ENCODE measurements at regions not wholly inside any gene's neighbourhood (a gene's known extent, or its start where the extent isn't known, plus 50 kb on each side); places are given as distances from the start of the nearest gene placed in this dataset.
"Not testable (repeated sequence)": the region's sequence is repeated elsewhere in the genome, so short reads cannot be mapped to it uniquely, and the experiment has no call there.

GRCh38 chr2:89160306-89160705 is 468.8 kb downstream of the RPIA start:
- H3K27me3 Mint-ChIP-seq (ENCODE audit: insufficient read depth, unreplicated experiment); CTCF ChIA-PET; H3K36me3 ChIP-seq (ENCODE audit: control insufficient read depth, insufficient read depth, low read length); H3K27ac Mint-ChIP-seq (ENCODE audit: unreplicated experiment); DNase-seq; H3K4me3 Mint-ChIP-seq (ENCODE audit: unreplicated experiment); POLR2A ChIA-PET; H3K9me3 Mint-ChIP-seq (ENCODE audit: unreplicated experiment); intact Hi-C loops (cut with micrococcal nuclease; ENCODE audit: unreplicated experiment); H3K4me1 ChIP-seq; H3K4me1 Mint-ChIP-seq (ENCODE audit: low read depth, unreplicated experiment); BruUV-seq (replicated peaks); H3K27me3 ChIP-seq (replicated peaks; ENCODE audit: control insufficient read depth, insufficient read depth, low read length); H3K4me3 ChIP-seq (ENCODE audit: low read depth, low read length); H3K9me3 ChIP-seq; H3K36me3 Mint-ChIP-seq (ENCODE audit: insufficient read depth, unreplicated experiment): not testable (repeated sequence)
- peak in 1 of 2 experiments; percentile 5 for TF ChIP-seq CTCF (IDR thresholded peaks at IDR 0.05; ENCODE audit: insufficient read depth in 1 of 2, low read depth in 1 of 2, low read length in 1 of 2, severe bottlenecking in 1 of 2, unreplicated experiment in 1 of 2)

- H3K27me3 ChIP-seq (replicated peaks; ENCODE audit: control insufficient read depth, insufficient read depth, low read length); H3K27me3 Mint-ChIP-seq (ENCODE audit: insufficient read depth, unreplicated experiment); H3K36me3 ChIP-seq (ENCODE audit: control insufficient read depth, insufficient read depth, low read length); BruUV-seq (replicated peaks); H3K9me3 ChIP-seq; H3K4me1 ChIP-seq; H3K9me3 Mint-ChIP-seq (ENCODE audit: unreplicated experiment); H3K27ac Mint-ChIP-seq (ENCODE audit: unreplicated experiment); H3K4me1 Mint-ChIP-seq (ENCODE audit: low read depth, unreplicated experiment); CTCF ChIA-PET; H3K36me3 Mint-ChIP-seq (ENCODE audit: insufficient read depth, unreplicated experiment); intact Hi-C loops (cut with micrococcal nuclease; ENCODE audit: unreplicated experiment); POLR2A ChIA-PET; H3K4me3 ChIP-seq (ENCODE audit: low read depth, low read length); H3K4me3 Mint-ChIP-seq (ENCODE audit: unreplicated experiment); DNase-seq: not testable (repeated sequence)
These were observed 470.2 kb downstream of the RPIA start for GRCh38 chr2:89161626-89162025.

- BruUV-seq (replicated peaks); H3K4me3 ChIP-seq (ENCODE audit: low read depth, low read length); H3K4me1 Mint-ChIP-seq (ENCODE audit: low read depth, unreplicated experiment); H3K27me3 ChIP-seq (replicated peaks; ENCODE audit: control insufficient read depth, insufficient read depth, low read length); POLR2A ChIA-PET; H3K27ac Mint-ChIP-seq (ENCODE audit: unreplicated experiment); H3K9me3 ChIP-seq; H3K36me3 ChIP-seq (ENCODE audit: control insufficient read depth, insufficient read depth, low read length); H3K4me1 ChIP-seq; H3K9me3 Mint-ChIP-seq (ENCODE audit: unreplicated experiment); H3K36me3 Mint-ChIP-seq (ENCODE audit: insufficient read depth, unreplicated experiment); DNase-seq; H3K27me3 Mint-ChIP-seq (ENCODE audit: insufficient read depth, unreplicated experiment); CTCF ChIA-PET; intact Hi-C loops (cut with micrococcal nuclease; ENCODE audit: unreplicated experiment); H3K4me3 Mint-ChIP-seq (ENCODE audit: unreplicated experiment): not testable (repeated sequence)
These were observed 479.2 kb downstream of the RPIA start for GRCh38 chr2:89170506-89171173.

GRCh38 chr2:89171174-89171519 is 479.7 kb downstream of the RPIA start:
- H3K27ac Mint-ChIP-seq (ENCODE audit: unreplicated experiment); H3K4me3 ChIP-seq (ENCODE audit: low read depth, low read length); POLR2A ChIA-PET; DNase-seq; H3K36me3 Mint-ChIP-seq (ENCODE audit: insufficient read depth, unreplicated experiment); H3K4me3 Mint-ChIP-seq (ENCODE audit: unreplicated experiment); H3K36me3 ChIP-seq (ENCODE audit: control insufficient read depth, insufficient read depth, low read length); H3K27me3 Mint-ChIP-seq (ENCODE audit: insufficient read depth, unreplicated experiment); H3K9me3 ChIP-seq; H3K9me3 Mint-ChIP-seq (ENCODE audit: unreplicated experiment); H3K4me1 Mint-ChIP-seq (ENCODE audit: low read depth, unreplicated experiment); H3K27me3 ChIP-seq (replicated peaks; ENCODE audit: control insufficient read depth, insufficient read depth, low read length); intact Hi-C loops (cut with micrococcal nuclease; ENCODE audit: unreplicated experiment); CTCF ChIA-PET; BruUV-seq (replicated peaks); H3K4me1 ChIP-seq: not testable (repeated sequence)

GRCh38 chr2:89177004-89177403 is 485.5 kb downstream of the RPIA start:
- H3K27me3 ChIP-seq (replicated peaks; ENCODE audit: control insufficient read depth, insufficient read depth, low read length); DNase-seq; H3K27me3 Mint-ChIP-seq (ENCODE audit: insufficient read depth, unreplicated experiment); POLR2A ChIA-PET; H3K4me1 ChIP-seq; H3K9me3 ChIP-seq; H3K36me3 Mint-ChIP-seq (ENCODE audit: insufficient read depth, unreplicated experiment); H3K36me3 ChIP-seq (ENCODE audit: control insufficient read depth, insufficient read depth, low read length); BruUV-seq (replicated peaks); H3K4me3 ChIP-seq (ENCODE audit: low read depth, low read length); CTCF ChIA-PET; intact Hi-C loops (cut with micrococcal nuclease; ENCODE audit: unreplicated experiment); H3K4me1 Mint-ChIP-seq (ENCODE audit: low read depth, unreplicated experiment); H3K9me3 Mint-ChIP-seq (ENCODE audit: unreplicated experiment); H3K4me3 Mint-ChIP-seq (ENCODE audit: unreplicated experiment); H3K27ac Mint-ChIP-seq (ENCODE audit: unreplicated experiment): not testable (repeated sequence)

- DNase-seq; H3K36me3 Mint-ChIP-seq (ENCODE audit: insufficient read depth, unreplicated experiment); CTCF ChIA-PET; H3K9me3 Mint-ChIP-seq (ENCODE audit: unreplicated experiment); H3K4me3 Mint-ChIP-seq (ENCODE audit: unreplicated experiment); H3K27me3 ChIP-seq (replicated peaks; ENCODE audit: control insufficient read depth, insufficient read depth, low read length); H3K4me3 ChIP-seq (ENCODE audit: low read depth, low read length); H3K36me3 ChIP-seq (ENCODE audit: control insufficient read depth, insufficient read depth, low read length); H3K9me3 ChIP-seq; intact Hi-C loops (cut with micrococcal nuclease; ENCODE audit: unreplicated experiment); POLR2A ChIA-PET; H3K4me1 Mint-ChIP-seq (ENCODE audit: low read depth, unreplicated experiment); H3K4me1 ChIP-seq; BruUV-seq (replicated peaks); H3K27me3 Mint-ChIP-seq (ENCODE audit: insufficient read depth, unreplicated experiment); H3K27ac Mint-ChIP-seq (ENCODE audit: unreplicated experiment): not testable (repeated sequence)
These were observed 490.7 kb downstream of the RPIA start for GRCh38 chr2:89182221-89182620.

GRCh38 chr2:89184746-89185145 is 493.3 kb downstream of the RPIA start:
- H3K36me3 Mint-ChIP-seq (ENCODE audit: insufficient read depth, unreplicated experiment); H3K9me3 ChIP-seq; H3K27me3 Mint-ChIP-seq (ENCODE audit: insufficient read depth, unreplicated experiment); H3K4me3 ChIP-seq (ENCODE audit: low read depth, low read length); DNase-seq; CTCF ChIA-PET; intact Hi-C loops (cut with micrococcal nuclease; ENCODE audit: unreplicated experiment); BruUV-seq (replicated peaks); H3K36me3 ChIP-seq (ENCODE audit: control insufficient read depth, insufficient read depth, low read length); H3K4me1 Mint-ChIP-seq (ENCODE audit: low read depth, unreplicated experiment); H3K4me3 Mint-ChIP-seq (ENCODE audit: unreplicated experiment); H3K4me1 ChIP-seq; POLR2A ChIA-PET; H3K9me3 Mint-ChIP-seq (ENCODE audit: unreplicated experiment); H3K27ac Mint-ChIP-seq (ENCODE audit: unreplicated experiment); H3K27me3 ChIP-seq (replicated peaks; ENCODE audit: control insufficient read depth, insufficient read depth, low read length): not testable (repeated sequence)
